ENCODE measurements at regions not wholly inside any gene's neighbourhood (a gene's known extent, or its start where the extent isn't known, plus 50 kb on each side); places are given as distances from the start of the nearest gene placed in this dataset.
"Not testable (repeated sequence)": the region's sequence is repeated elsewhere in the genome, so short reads cannot be mapped to it uniquely, and the experiment has no call there.

- FAIRE-seq (no peak), DNase-seq (ENCODE audit: low spot score) (no peak)
These were observed 110.4 kb downstream of the RIN2 start for GRCh38 chr20:19868441-19868840.

- no peak for FAIRE-seq
- no peak for DNase-seq (ENCODE audit: low spot score)
These were observed 113.9 kb downstream of the RIN2 start for GRCh38 chr20:19872001-19872400.

GRCh38 chr20:19874040-19874727 is 116.1 kb downstream of the RIN2 start:
- FAIRE-seq (no peak), DNase-seq (ENCODE audit: low spot score) (no peak)

GRCh38 chr20:19875376-19876221 is 117.5 kb downstream of the RIN2 start:
- no peak for DNase-seq (ENCODE audit: low spot score)
- peak; percentile 56 for FAIRE-seq

- DNase-seq (ENCODE audit: low spot score) (no peak), FAIRE-seq (no peak)
These were observed 118.9 kb downstream of the RIN2 start for GRCh38 chr20:19876828-19877460.

- not testable (repeated sequence) for DNase-seq (ENCODE audit: low spot score); FAIRE-seq
These were observed 121.8 kb downstream of the RIN2 start for GRCh38 chr20:19879874-19880255.

- peak; percentile 93 for DNase-seq (ENCODE audit: low spot score)
- FAIRE-seq: peak; percentile 96
These were observed 122.4 kb downstream of the RIN2 start for GRCh38 chr20:19880256-19881079.

GRCh38 chr20:19881080-19881840 is 123.2 kb downstream of the RIN2 start:
- FAIRE-seq: no peak
- peak; percentile 64 for DNase-seq (ENCODE audit: low spot score)

GRCh38 chr20:19881990-19882389 is 123.9 kb downstream of the RIN2 start:
- DNase-seq (ENCODE audit: low spot score): no peak
- FAIRE-seq: no peak

GRCh38 chr20:19882446-19882845 is 124.4 kb downstream of the RIN2 start:
- DNase-seq (ENCODE audit: low spot score): no peak
- FAIRE-seq: no peak

GRCh38 chr20:19883501-19883900 is 125.4 kb downstream of the RIN2 start:
- no peak for DNase-seq (ENCODE audit: low spot score)
- no peak for FAIRE-seq

GRCh38 chr20:19885594-19885938 is 127.5 kb downstream of the RIN2 start:
- DNase-seq (ENCODE audit: low spot score) (no peak), FAIRE-seq (no peak)

GRCh38 chr20:19885939-19886660 is 128.0 kb downstream of the RIN2 start:
- DNase-seq (ENCODE audit: low spot score) (peak; percentile 54), FAIRE-seq (peak; percentile 44)

GRCh38 chr20:19886661-19887288 is 128.7 kb downstream of the RIN2 start:
- DNase-seq (ENCODE audit: low spot score) (peak; percentile 4), FAIRE-seq (no peak)

- no peak for DNase-seq (ENCODE audit: low spot score)
- no peak for FAIRE-seq
These were observed 129.4 kb upstream of the NAA20 start for GRCh38 chr20:19887556-19888268.

GRCh38 chr20:19888269-19888671 is 128.9 kb upstream of the NAA20 start:
- DNase-seq (ENCODE audit: low spot score): peak; percentile 66
- FAIRE-seq: peak; percentile 78

- DNase-seq (ENCODE audit: low spot score) (peak; percentile 60), FAIRE-seq (no peak)
These were observed 127.9 kb upstream of the NAA20 start for GRCh38 chr20:19889011-19889953.

Measured in RCC 7860 (cell line).